Pons (tissue), 1 donor: ENCODE measurements at regions not wholly inside any gene's neighbourhood (a gene's known extent, or its start where the extent isn't known, plus 50 kb on each side); places are given as distances from the start of the nearest gene placed in this dataset.
A peak's percentile ranks its signal among the peaks of the same experiment; 100 is the strongest.
"Not testable (repeated sequence)": the region's sequence is repeated elsewhere in the genome, so short reads cannot be mapped to it uniquely, and the experiment has no call there.

Experiments
- DNase-seq: peaks from one replicate; pipeline ENCODE4 v3.0.0-alpha.2; 2016; ENCODE audit warnings: low spot score

- DNase-seq: not testable (repeated sequence)
Observed at GRCh38 chr9:61953108-61953507, 763.3 kb downstream of the SPATA31A7 start.

GRCh38 chr9:61971635-61972034 lies 781.8 kb downstream of the SPATA31A7 start:
- not testable (repeated sequence) for DNase-seq

- peak; percentile 0 for DNase-seq
Observed at GRCh38 chr9:61974501-61974900, 784.7 kb downstream of the SPATA31A7 start.

GRCh38 chr9:61976318-61976717 lies 786.5 kb downstream of the SPATA31A7 start:
- not testable (repeated sequence) for DNase-seq

- DNase-seq: not testable (repeated sequence)
Observed at GRCh38 chr9:61982727-61983126, 792.9 kb downstream of the SPATA31A7 start.

- DNase-seq: not testable (repeated sequence)
Observed at GRCh38 chr9:61983441-61983840, 793.6 kb downstream of the SPATA31A7 start.

- peak; percentile 0 for DNase-seq
Observed at GRCh38 chr9:61983954-61984353, 794.1 kb downstream of the SPATA31A7 start.

GRCh38 chr9:61984513-61984912 lies 794.7 kb downstream of the SPATA31A7 start:
- DNase-seq: not testable (repeated sequence)

GRCh38 chr9:61992110-61992509 lies 802.3 kb downstream of the SPATA31A7 start:
- DNase-seq: not testable (repeated sequence)

- not testable (repeated sequence) for DNase-seq
Observed at GRCh38 chr9:62032441-62032840, 842.6 kb downstream of the SPATA31A7 start.

GRCh38 chr9:62038260-62038659 lies 848.4 kb downstream of the SPATA31A7 start:
- DNase-seq: not testable (repeated sequence)

GRCh38 chr9:62058155-62058554 lies 868.3 kb downstream of the SPATA31A7 start:
- not testable (repeated sequence) for DNase-seq

- DNase-seq: not testable (repeated sequence)
Observed at GRCh38 chr9:62071043-62071442, 881.2 kb downstream of the SPATA31A7 start.

- not testable (repeated sequence) for DNase-seq
Observed at GRCh38 chr9:62073401-62073800, 883.6 kb downstream of the SPATA31A7 start.

GRCh38 chr9:62084245-62084644 lies 894.4 kb downstream of the SPATA31A7 start:
- not testable (repeated sequence) for DNase-seq

GRCh38 chr9:62095714-62096345 lies 906.0 kb downstream of the SPATA31A7 start:
- not testable (repeated sequence) for DNase-seq

- DNase-seq: not testable (repeated sequence)
Observed at GRCh38 chr9:62110486-62110885, 920.6 kb downstream of the SPATA31A7 start.

GRCh38 chr9:62116951-62117640 lies 927.3 kb downstream of the SPATA31A7 start:
- not testable (repeated sequence) for DNase-seq

GRCh38 chr9:62119656-62120055 lies 929.8 kb downstream of the SPATA31A7 start:
- not testable (repeated sequence) for DNase-seq

- DNase-seq: not testable (repeated sequence)
Observed at GRCh38 chr9:62125631-62126611, 936.1 kb downstream of the SPATA31A7 start.

GRCh38 chr9:62135022-62135421 lies 945.2 kb downstream of the SPATA31A7 start:
- not testable (repeated sequence) for DNase-seq

- DNase-seq: not testable (repeated sequence)
Observed at GRCh38 chr9:62145648-62146047, 955.8 kb downstream of the SPATA31A7 start.
